ENCODE measurements at regions not wholly inside any gene's neighbourhood (a gene's known extent, or its start where the extent isn't known, plus 50 kb on each side); places are given as distances from the start of the nearest gene placed in this dataset.
"Not testable (repeated sequence)": the region's sequence is repeated elsewhere in the genome, so short reads cannot be mapped to it uniquely, and the experiment has no call there.

DNA sequence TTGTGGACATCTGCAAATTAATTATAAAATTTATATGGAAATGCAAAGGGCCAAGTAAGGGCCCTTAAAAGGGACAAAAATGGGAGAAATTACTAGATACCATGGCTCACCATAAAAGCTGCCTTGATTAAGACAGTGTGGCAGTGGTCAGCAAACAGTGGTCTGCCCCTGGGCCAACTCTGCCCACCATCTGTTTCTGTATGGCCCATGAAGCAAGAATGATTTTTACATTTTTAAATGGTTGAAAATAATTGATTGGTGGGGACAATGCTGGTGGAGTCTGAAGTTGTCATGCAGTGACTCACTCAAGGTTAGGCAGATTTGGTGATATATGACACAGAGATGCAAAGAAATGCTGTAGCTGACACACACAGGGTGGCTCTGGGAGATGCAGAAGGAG, 295.6 kb downstream of the RTP5 start:
- not testable (repeated sequence) for DNase-seq

- DNase-seq, result not testable (repeated sequence)
Measured at GRCh38 chr2:242171290-242171689, 301.8 kb downstream of the RTP5 start.

Data from NCI-H146 (cell line).